ENCODE measurements at regions not wholly inside any gene's neighbourhood (a gene's known extent, or its start where the extent isn't known, plus 50 kb on each side); places are given as distances from the start of the nearest gene placed in this dataset.

- no peak for TF ChIP-seq THAP7 (CRISPR knock-in tag; IDR thresholded peaks at IDR 0.05)
These were observed 571.1 kb upstream of the DIPK2B start (continued) for GRCh38 chrX:45771560-45772340.

GRCh38 chrX:45771114-45771513, 570.4 kb upstream of the DIPK2B start:
- TF ChIP-seq FOSL2 (CRISPR knock-in tag; IDR thresholded peaks at IDR 0.05), result peak; percentile 91
- peak; percentile 62 for TF ChIP-seq SAP130 (CRISPR knock-in tag; IDR thresholded peaks at IDR 0.05; ENCODE audit: low read depth)
- TF ChIP-seq ATF3 (CRISPR knock-in tag; IDR thresholded peaks at IDR 0.05), result 0 out of 2 replicates have a peak, but pooled peaks have one; percentile 38
- TF ChIP-seq GLI4 (CRISPR knock-in tag; IDR thresholded peaks at IDR 0.05; ENCODE audit: borderline replicate concordance), result no peak
- 0 out of 2 replicates have a peak, but pooled peaks have one; percentile 21 for TF ChIP-seq DRAP1 (CRISPR knock-in tag; IDR thresholded peaks at IDR 0.05)
- no peaks in the 10 kb centered on the region for H3K36me3 ChIP-seq (replicated peaks in 1 of 2; ENCODE audit: control insufficient read depth in 1 of 2, insufficient read depth in 2 of 2, low read length in 2 of 2)
- H3K27ac ChIP-seq (ENCODE audit: extremely low read length, insufficient read depth, low read length), result peak overlapping the region; percentile 74
- H3K9me3 ChIP-seq (ENCODE audit: low read length), result no peaks in the 10 kb centered on the region
- no peaks in the 10 kb centered on the region for H3K27me3 ChIP-seq (ENCODE audit: control insufficient read depth in 1 of 2, insufficient read depth in 2 of 2, low read length in 2 of 2)
- WGBS (ENCODE audit: low lambda C conversion rate), result 28% methylated on average over 5 of the region's 6 CpGs
- H3K4me3 ChIP-seq (replicated peaks in 1 of 3; ENCODE audit: insufficient read depth in 1 of 3, low read depth in 2 of 3, low read length in 3 of 3), result peak overlapping the region in 2 of 3 experiments; percentile 57; a peak in 4 of 6 replicates
- peak overlapping the region; percentile 46; the same call in 1 of the 2 replicates for H3K9ac ChIP-seq (ENCODE audit: insufficient read depth, low read depth, low read length)
- peak overlapping the region; percentile 77 for H3K4me2 ChIP-seq (ENCODE audit: low read depth, low read length)
- peak; percentile 67 for FAIRE-seq
- ChIA-PET CTCF (ENCODE audit: low intra/inter-chr PET ratio, low total read pairs) (no interaction called here), POLR2A (interaction anchor here (0.6 to 1.6 kb wide), 3 partner anchors 11 to 1352 kb away, joined by 3 to 4 read pairs (median 3); no protein-coding TSS in a partner anchor)
- peaks cover 29% of the 10 kb centered on the region for H3K4me1 ChIP-seq (ENCODE audit: insufficient read depth, low read length)
- in situ Hi-C loops (cut with HindIII; ENCODE audit: extremely low pct_ligation_motif_present, low pct_unique_long_range_greater_than_20kb) (loop anchor here (25.0 kb wide), 1 partner anchor 259 kb away; no protein-coding TSS in a partner anchor), intact Hi-C loops (cut with micrococcal nuclease; ENCODE audit: unreplicated experiment) (no loop called here)
- ATAC-seq, result no peak
- BruUV-seq (replicated peaks), result no TSS peak
- H3K79me2 ChIP-seq (ENCODE audit: insufficient read depth, low read length), result peaks cover 27% of the 10 kb centered on the region
- DNase-seq (ENCODE audit: low spot score), result peak; percentile 51
- H2AFZ ChIP-seq (ENCODE audit: low read length), result no peak overlapping the region
- no peaks in the 10 kb centered on the region for H4K20me1 ChIP-seq (ENCODE audit: insufficient read depth, low read length)
